ENCODE measurements at regions not wholly inside any gene's neighbourhood (a gene's known extent, or its start where the extent isn't known, plus 50 kb on each side); places are given as distances from the start of the nearest gene placed in this dataset.

GRCh38 chr2:4369826-4370419 lies 666.5 kb downstream of the DCDC2C start:
- Mint-ChIP-seq H3K4me1 (ENCODE audit: low read depth) (no peaks in the 10 kb centered on the region), H3K27ac (no peak overlapping the region), H3K9me3 (ENCODE audit: insufficient read depth) (peaks cover 27% of the 10 kb centered on the region), H3K36me3 (ENCODE audit: low read depth) (no peaks in the 10 kb centered on the region), H3K27me3 (ENCODE audit: low read depth) (no peaks in the 10 kb centered on the region), H3K4me3 (no peak overlapping the region)
- ChIA-PET CTCF (no interaction called here), POLR2A (no interaction called here)
- DNase-seq (no peak), ATAC-seq (no peak)

GRCh38 chr2:4370422-4371090 lies 667.2 kb downstream of the DCDC2C start:
- H3K36me3 Mint-ChIP-seq (ENCODE audit: low read depth): no peaks in the 10 kb centered on the region

GRCh38 chr2:4381049-4381448 lies 677.7 kb downstream of the DCDC2C start:
- Mint-ChIP-seq H3K27me3 (ENCODE audit: low read depth) (no peaks in the 10 kb centered on the region), H3K9me3 (ENCODE audit: insufficient read depth) (no peaks in the 10 kb centered on the region), H3K36me3 (ENCODE audit: low read depth) (no peaks in the 10 kb centered on the region), H3K27ac (no peak overlapping the region), H3K4me3 (no peak overlapping the region), H3K4me1 (ENCODE audit: low read depth) (no peaks in the 10 kb centered on the region)
- CTCF ChIA-PET: no interaction called here
- POLR2A ChIA-PET: no interaction called here
- DNase-seq (no peak), ATAC-seq (no peak)

More at GRCh38 chr2:4370422-4371090, 667.2 kb downstream of the DCDC2C start:
- ATAC-seq (no peak), DNase-seq (no peak)
- CTCF ChIA-PET: no interaction called here
- POLR2A ChIA-PET: no interaction called here
- H3K27me3 Mint-ChIP-seq (ENCODE audit: low read depth): no peaks in the 10 kb centered on the region
- no peaks in the 10 kb centered on the region for H3K4me1 Mint-ChIP-seq (ENCODE audit: low read depth)
- no peak overlapping the region for H3K4me3 Mint-ChIP-seq
- H3K9me3 Mint-ChIP-seq (ENCODE audit: insufficient read depth): peaks cover 27% of the 10 kb centered on the region
- no peak overlapping the region for H3K27ac Mint-ChIP-seq

GRCh38 chr2:4381773-4382172 lies 678.4 kb downstream of the DCDC2C start:
- ChIA-PET POLR2A (no interaction called here), CTCF (no interaction called here)
- H3K27ac Mint-ChIP-seq: no peak overlapping the region
- H3K36me3 Mint-ChIP-seq (ENCODE audit: low read depth): no peaks in the 10 kb centered on the region
- H3K27me3 Mint-ChIP-seq (ENCODE audit: low read depth): no peaks in the 10 kb centered on the region
- ATAC-seq (no peak), DNase-seq (no peak)
- no peaks in the 10 kb centered on the region for H3K9me3 Mint-ChIP-seq (ENCODE audit: insufficient read depth)
- H3K4me1 Mint-ChIP-seq (ENCODE audit: low read depth): no peaks in the 10 kb centered on the region
- no peak overlapping the region for H3K4me3 Mint-ChIP-seq

- no peak for ATAC-seq
- H3K4me1 Mint-ChIP-seq (ENCODE audit: low read depth): no peaks in the 10 kb centered on the region
- ChIA-PET POLR2A (no interaction called here), CTCF (no interaction called here)
- peaks cover 26% of the 10 kb centered on the region for H3K9me3 Mint-ChIP-seq (ENCODE audit: insufficient read depth)
- no peak overlapping the region for H3K27ac Mint-ChIP-seq
- no peak overlapping the region for H3K4me3 Mint-ChIP-seq
- H3K36me3 Mint-ChIP-seq (ENCODE audit: low read depth): no peaks in the 10 kb centered on the region
- no peak for DNase-seq
- no peaks in the 10 kb centered on the region for H3K27me3 Mint-ChIP-seq (ENCODE audit: low read depth)
These were observed 687.6 kb downstream of the DCDC2C start for GRCh38 chr2:4391013-4391412.

GRCh38 chr2:4404363-4404762 lies 701.0 kb downstream of the DCDC2C start:
- H3K4me3 Mint-ChIP-seq: no peak overlapping the region
- H3K36me3 Mint-ChIP-seq (ENCODE audit: low read depth): no peaks in the 10 kb centered on the region
- no peaks in the 10 kb centered on the region for H3K27me3 Mint-ChIP-seq (ENCODE audit: low read depth)
- DNase-seq: no peak
- no peak for ATAC-seq
- no peak overlapping the region for H3K27ac Mint-ChIP-seq
- H3K4me1 Mint-ChIP-seq (ENCODE audit: low read depth): no peaks in the 10 kb centered on the region
- CTCF ChIA-PET: no interaction called here
- H3K9me3 Mint-ChIP-seq (ENCODE audit: insufficient read depth): peaks cover 10% of the 10 kb centered on the region
- POLR2A ChIA-PET: no interaction called here

GRCh38 chr2:4408321-4408720 lies 704.9 kb downstream of the DCDC2C start:
- CTCF ChIA-PET: no interaction called here
- peaks cover 14% of the 10 kb centered on the region for H3K9me3 Mint-ChIP-seq (ENCODE audit: insufficient read depth)
- no peak for ATAC-seq

GRCh38 chr2:4412637-4413187 lies 709.3 kb downstream of the DCDC2C start:
- POLR2A ChIA-PET: no interaction called here
- Mint-ChIP-seq H3K4me1 (ENCODE audit: low read depth) (no peaks in the 10 kb centered on the region), H3K27ac (no peak overlapping the region), H3K9me3 (ENCODE audit: insufficient read depth) (peaks cover 19% of the 10 kb centered on the region), H3K4me3 (no peak overlapping the region), H3K36me3 (ENCODE audit: low read depth) (no peaks in the 10 kb centered on the region), H3K27me3 (ENCODE audit: low read depth) (no peaks in the 10 kb centered on the region)
- CTCF ChIA-PET: no interaction called here
- no peak for DNase-seq
- ATAC-seq: no peak

More at GRCh38 chr2:4408321-4408720, 704.9 kb downstream of the DCDC2C start:
- Mint-ChIP-seq H3K4me1 (ENCODE audit: low read depth) (no peaks in the 10 kb centered on the region), H3K4me3 (no peak overlapping the region), H3K27ac (no peak overlapping the region), H3K27me3 (ENCODE audit: low read depth) (no peaks in the 10 kb centered on the region), H3K36me3 (ENCODE audit: low read depth) (no peaks in the 10 kb centered on the region)
- POLR2A ChIA-PET: no interaction called here
- no peak for DNase-seq

- DNase-seq (no peak), ATAC-seq (no peak)
- Mint-ChIP-seq H3K36me3 (ENCODE audit: low read depth) (no peaks in the 10 kb centered on the region), H3K4me1 (ENCODE audit: low read depth) (no peaks in the 10 kb centered on the region), H3K9me3 (ENCODE audit: insufficient read depth) (peaks cover 21% of the 10 kb centered on the region), H3K27me3 (ENCODE audit: low read depth) (no peaks in the 10 kb centered on the region), H3K4me3 (no peak overlapping the region), H3K27ac (no peak overlapping the region)
- ChIA-PET CTCF (no interaction called here), POLR2A (no interaction called here)
These were observed 711.8 kb downstream of the DCDC2C start for GRCh38 chr2:4415171-4415570.

- no peak overlapping the region for H3K27ac Mint-ChIP-seq
- H3K9me3 Mint-ChIP-seq (ENCODE audit: insufficient read depth): peaks cover 17% of the 10 kb centered on the region
- H3K27me3 Mint-ChIP-seq (ENCODE audit: low read depth): no peaks in the 10 kb centered on the region
- ATAC-seq (no peak), DNase-seq (no peak)
- no peaks in the 10 kb centered on the region for H3K36me3 Mint-ChIP-seq (ENCODE audit: low read depth)
- no peak overlapping the region for H3K4me3 Mint-ChIP-seq
- CTCF ChIA-PET: no interaction called here
- no peaks in the 10 kb centered on the region for H3K4me1 Mint-ChIP-seq (ENCODE audit: low read depth)
- POLR2A ChIA-PET: no interaction called here
These were observed 712.5 kb downstream of the DCDC2C start for GRCh38 chr2:4415810-4416413.

- H3K4me3 Mint-ChIP-seq: no peak overlapping the region
- no peak overlapping the region for H3K27ac Mint-ChIP-seq
- no peak for ATAC-seq
- H3K36me3 Mint-ChIP-seq (ENCODE audit: low read depth): no peaks in the 10 kb centered on the region
- no peaks in the 10 kb centered on the region for H3K27me3 Mint-ChIP-seq (ENCODE audit: low read depth)
- POLR2A ChIA-PET: no interaction called here
- H3K9me3 Mint-ChIP-seq (ENCODE audit: insufficient read depth): peaks cover 17% of the 10 kb centered on the region
- no peaks in the 10 kb centered on the region for H3K4me1 Mint-ChIP-seq (ENCODE audit: low read depth)
- no peak for DNase-seq
- CTCF ChIA-PET: no interaction called here
These were observed 713.1 kb downstream of the DCDC2C start for GRCh38 chr2:4416431-4416830.

GRCh38 chr2:4417771-4418170 lies 714.4 kb downstream of the DCDC2C start:
- ATAC-seq (no peak), DNase-seq (no peak)
- ChIA-PET POLR2A (no interaction called here), CTCF (no interaction called here)
- Mint-ChIP-seq H3K4me1 (ENCODE audit: low read depth) (no peaks in the 10 kb centered on the region), H3K4me3 (no peak overlapping the region), H3K36me3 (ENCODE audit: low read depth) (no peaks in the 10 kb centered on the region), H3K27me3 (ENCODE audit: low read depth) (no peaks in the 10 kb centered on the region), H3K9me3 (ENCODE audit: insufficient read depth) (peaks cover 14% of the 10 kb centered on the region), H3K27ac (no peak overlapping the region)
